HG03280 (cell line): ENCODE measurements at regions not wholly inside any gene's neighbourhood (a gene's known extent, or its start where the extent isn't known, plus 50 kb on each side); places are given as distances from the start of the nearest gene placed in this dataset.
"Not testable (repeated sequence)": the region's sequence is repeated elsewhere in the genome, so short reads cannot be mapped to it uniquely, and the experiment has no call there.

ENCODE experiments used
- ATAC-seq: cut with Tn5 transposase; IDR thresholded peaks from one replicate; pipeline ENCODE4 v1.9.1; 2021; ENCODE audit warnings: mild to moderate bottlenecking, moderate library complexity; ENCODE audit not compliant: unreplicated experiment

GRCh38 chr3:82201316-82201715, 439.9 kb upstream of the GBE1 start:
- ATAC-seq, result no peak

DNA sequence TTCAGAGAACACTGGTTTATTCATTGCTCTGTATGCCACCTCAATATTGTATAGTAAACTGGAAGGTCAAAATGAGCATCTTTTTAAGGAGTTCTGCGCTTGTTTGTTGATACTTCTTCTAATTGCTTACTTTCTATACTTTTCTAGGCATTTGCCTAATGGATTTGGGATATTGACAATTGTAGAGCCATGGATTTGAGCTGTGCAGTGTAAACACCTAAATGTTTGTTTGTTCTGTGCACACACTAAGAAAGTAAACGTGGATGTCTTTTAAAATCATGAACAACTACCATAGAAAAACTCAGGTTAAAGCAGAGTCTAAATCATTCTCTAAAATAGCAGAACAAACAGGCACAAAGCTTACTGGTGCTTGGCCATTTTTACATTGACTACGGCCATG, 436.6 kb upstream of the GBE1 start:
- no peak for ATAC-seq

- ATAC-seq, result no peak
Observed at GRCh38 chr3:82196645-82197044, 435.2 kb upstream of the GBE1 start.

- ATAC-seq, result no peak
Observed at GRCh38 chr3:82194870-82195269, 433.4 kb upstream of the GBE1 start.

- no peak for ATAC-seq
Observed at GRCh38 chr3:82186017-82186416, 424.6 kb upstream of the GBE1 start.

- ATAC-seq, result no peak
Observed at GRCh38 chr3:82179291-82179690, 417.8 kb upstream of the GBE1 start.

DNA sequence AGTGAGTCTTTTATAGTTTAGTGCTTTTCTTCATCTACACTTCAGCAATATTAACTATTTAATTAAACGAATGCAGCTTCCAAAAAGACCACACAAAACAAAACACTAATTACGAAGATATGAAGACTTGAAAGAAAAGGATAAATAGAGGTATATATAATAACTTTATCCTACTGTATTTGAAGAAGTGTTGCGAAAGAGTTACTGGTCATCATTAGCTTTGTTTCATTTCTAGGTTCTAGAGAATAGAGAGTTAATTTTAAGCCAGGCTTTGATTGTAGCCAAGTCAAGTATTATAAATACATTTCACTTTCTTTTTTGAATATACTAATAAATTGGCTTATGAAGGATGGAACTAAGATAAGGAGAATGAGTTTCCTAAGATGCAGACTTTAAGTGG, 416.8 kb upstream of the GBE1 start:
- no peak for ATAC-seq

DNA sequence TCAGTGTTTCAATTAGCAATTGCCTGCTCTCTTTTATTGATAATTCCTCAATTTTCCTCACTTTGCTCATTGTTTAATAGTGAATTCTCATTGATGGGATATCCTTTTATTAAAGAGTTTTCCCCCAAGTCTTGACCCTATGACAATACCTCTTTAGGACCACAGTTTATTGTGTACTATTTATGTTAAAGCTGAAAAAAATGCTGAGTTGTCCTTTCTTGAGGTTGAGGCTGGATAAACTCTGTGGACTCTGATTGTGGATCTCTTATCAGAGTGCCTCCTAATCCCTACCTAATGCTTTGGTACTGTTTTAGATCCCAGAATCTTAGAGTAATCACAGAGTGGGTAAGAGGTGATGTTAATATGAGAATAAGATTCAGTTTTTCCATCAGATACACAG, 416.3 kb upstream of the GBE1 start:
- no peak for ATAC-seq

DNA sequence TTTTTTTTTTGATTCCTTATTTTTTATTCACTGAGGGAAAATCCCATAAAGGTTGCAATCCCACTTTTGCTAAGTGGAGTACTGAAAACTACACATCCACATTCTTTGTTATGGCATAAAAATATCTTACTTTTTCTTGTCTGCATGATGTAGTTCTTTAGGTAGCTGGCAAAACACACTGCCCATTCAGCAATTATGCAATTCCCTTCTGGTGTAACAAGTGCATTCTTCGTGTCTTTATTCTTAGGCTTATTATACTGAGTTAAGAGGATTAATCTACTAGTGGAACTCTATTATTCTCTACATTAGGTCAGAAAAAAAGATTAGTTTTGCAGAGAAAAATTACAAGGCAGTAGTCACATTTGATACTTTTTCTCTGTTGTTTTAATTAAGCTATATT, 403.8 kb upstream of the GBE1 start:
- ATAC-seq, result no peak

GRCh38 chr3:82163907-82164520, 402.6 kb upstream of the GBE1 start:
- ATAC-seq, result no peak

DNA sequence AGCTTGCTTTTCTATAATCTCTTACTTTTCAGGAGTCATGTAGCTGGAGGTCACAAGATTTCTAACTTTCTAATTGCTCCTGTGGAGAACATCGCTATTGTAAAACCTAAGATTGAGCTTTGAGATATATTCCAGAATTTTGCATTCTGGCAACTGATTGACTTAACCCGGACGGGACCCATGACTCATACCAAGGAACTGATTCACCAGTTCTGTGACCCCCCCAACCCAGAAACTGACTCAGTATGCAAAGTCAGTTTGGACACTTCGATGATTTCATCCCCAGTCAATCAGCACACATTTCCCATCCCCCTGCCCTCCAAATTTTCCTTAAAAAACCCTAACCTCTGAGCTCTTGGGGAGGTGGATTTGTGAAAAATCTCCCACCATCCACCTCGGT, 396.5 kb upstream of the GBE1 start:
- no peak for ATAC-seq

- ATAC-seq, result not testable (repeated sequence)
Observed at GRCh38 chr3:82153892-82154291, 392.4 kb upstream of the GBE1 start.

- ATAC-seq, result no peak
Observed at GRCh38 chr3:82145742-82146141, 384.3 kb upstream of the GBE1 start.

GRCh38 chr3:82144811-82145210, 383.4 kb upstream of the GBE1 start:
- ATAC-seq, result no peak

DNA sequence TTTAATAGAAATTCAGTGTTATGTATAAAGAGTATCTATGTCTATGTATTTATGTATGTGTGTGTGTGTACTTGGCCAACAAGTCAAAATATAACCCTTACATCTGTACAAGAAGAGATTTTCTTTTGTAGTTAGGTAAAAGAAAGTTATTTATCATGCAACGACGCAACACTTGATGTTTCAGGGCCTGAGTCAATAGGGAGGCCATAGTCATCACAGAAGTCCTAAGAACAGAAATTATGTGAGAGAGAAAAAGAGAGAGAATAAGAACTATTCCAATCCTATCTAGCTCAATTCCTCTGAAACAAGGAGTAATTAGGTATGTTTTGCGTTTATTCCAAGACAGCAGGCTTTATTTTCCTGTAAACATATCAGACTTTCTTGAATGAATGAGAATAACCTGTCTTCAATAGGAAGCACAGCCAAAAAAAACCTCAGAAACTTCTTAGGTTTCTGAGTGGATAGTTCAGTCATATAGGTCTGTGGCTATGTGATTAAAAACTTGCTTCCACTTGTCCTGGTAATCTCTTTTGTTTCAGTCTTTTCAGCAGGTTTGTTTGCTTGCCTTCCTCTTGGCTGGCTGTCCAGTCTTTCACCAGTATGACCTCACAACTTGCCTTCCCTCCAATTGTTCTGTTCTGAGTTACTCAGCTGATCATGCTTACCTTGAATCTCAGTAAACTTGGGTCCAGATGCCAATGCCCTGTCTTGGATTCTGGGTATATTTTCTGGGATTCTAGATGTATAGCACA, 382.4 kb upstream of the GBE1 start:
- ATAC-seq, result no peak

DNA sequence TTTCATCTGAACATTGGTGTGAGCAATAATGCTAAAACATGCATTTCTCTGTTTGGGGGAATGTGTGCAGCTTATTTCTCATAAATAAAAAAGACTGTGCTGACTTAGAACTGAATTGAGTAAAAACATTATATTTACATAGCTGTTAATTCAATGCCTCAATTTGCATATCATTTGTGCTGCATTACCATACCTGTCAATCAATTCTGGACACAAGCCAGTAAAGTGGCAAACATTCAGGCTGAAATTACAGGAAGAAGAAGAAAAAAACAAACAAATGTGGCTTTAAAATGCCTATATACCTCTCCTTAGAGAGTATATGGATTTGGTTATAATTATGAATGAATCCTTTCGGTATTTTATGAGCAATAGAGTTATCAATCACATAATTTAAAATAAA, 380.1 kb upstream of the GBE1 start:
- no peak for ATAC-seq

DNA sequence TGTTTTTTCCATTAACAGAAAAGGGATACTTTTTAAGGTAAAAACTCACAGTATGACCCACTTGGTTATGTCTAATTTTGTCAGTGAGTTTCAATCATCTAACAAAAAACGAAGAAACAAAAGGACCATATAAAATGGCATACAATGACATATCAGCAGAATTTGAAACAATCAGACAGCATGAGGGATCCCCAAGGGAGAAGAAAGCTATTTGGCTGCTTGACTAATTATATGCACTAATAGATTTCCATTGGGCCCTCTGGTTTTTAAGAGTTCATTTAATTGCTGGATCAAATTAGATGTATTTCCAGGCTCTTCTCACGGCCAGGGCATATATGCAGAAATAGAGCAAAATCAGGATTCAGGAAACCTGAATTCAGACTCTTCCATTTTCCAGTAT, 376.4 kb upstream of the GBE1 start:
- ATAC-seq, result no peak

DNA sequence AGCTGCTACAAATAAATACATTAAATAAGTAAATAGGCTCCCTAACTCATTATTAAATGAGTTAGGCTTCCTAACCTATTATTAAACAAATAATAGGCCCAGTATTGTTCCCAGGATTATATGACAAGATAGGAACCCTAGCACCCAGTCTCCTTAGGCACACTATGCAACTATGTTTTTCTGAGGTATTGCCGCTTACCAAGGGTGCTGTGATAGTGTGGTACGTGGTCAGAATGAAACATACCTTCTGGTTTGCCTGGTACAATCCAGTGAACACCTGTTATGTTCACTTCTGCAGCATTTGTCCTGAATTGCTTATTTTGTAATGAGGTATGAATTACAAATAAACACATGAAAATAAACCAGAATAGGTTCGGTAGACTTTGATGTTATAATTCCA, 375.6 kb upstream of the GBE1 start:
- no peak for ATAC-seq

- ATAC-seq, result peak; percentile 87
Observed at GRCh38 chr3:82133070-82133606, 371.7 kb upstream of the GBE1 start.

GRCh38 chr3:82132210-82133069, 371.0 kb upstream of the GBE1 start:
- no peak for ATAC-seq

DNA sequence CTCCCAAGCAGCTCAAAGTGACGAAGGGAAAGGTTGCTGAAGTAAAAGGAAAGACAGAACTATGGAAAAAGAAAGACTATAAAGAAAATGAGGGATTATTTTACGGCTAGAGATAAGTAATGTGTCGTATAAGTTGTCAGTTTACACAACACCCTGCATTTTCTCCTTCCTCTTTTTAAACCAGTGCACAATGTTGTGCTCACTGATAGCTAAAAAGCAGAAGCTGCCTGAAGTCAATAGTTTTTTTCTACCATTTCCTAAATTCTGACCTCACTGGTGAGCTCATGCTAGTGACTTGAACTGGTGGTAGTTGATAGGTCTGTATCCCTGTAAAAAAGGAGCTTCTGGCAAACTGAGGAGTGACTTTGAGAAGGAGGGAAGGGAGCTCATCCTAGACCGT, 368.6 kb upstream of the GBE1 start:
- no peak for ATAC-seq
